GM10266 (cell line): ENCODE measurements at regions not wholly inside any gene's neighbourhood (a gene's known extent, or its start where the extent isn't known, plus 50 kb on each side); places are given as distances from the start of the nearest gene placed in this dataset.

Source experiments
- DNase-seq: peaks from one replicate; pipeline ENCODE4 v3.0.0; 2012; ENCODE audit errors: extremely low spot score
- CTCF ChIP-seq: IDR thresholded peaks from 2 replicates; pipeline ENCODE4 v1.5.1; 2012; ENCODE audit warnings: mild to moderate bottlenecking, low read depth; ENCODE audit not compliant: control insufficient read depth, insufficient read depth; ENCODE audit errors: missing control alignments

GRCh38 chr5:125004009-125004408, 257.6 kb upstream of the ZNF608 start:
- TF ChIP-seq CTCF, result no peak
- DNase-seq, result no peak

- no peak for TF ChIP-seq CTCF
These were observed 258.8 kb upstream of the ZNF608 start for GRCh38 chr5:125005266-125005665.

GRCh38 chr5:125006011-125006685, 259.7 kb upstream of the ZNF608 start:
- DNase-seq, result peak; percentile 24
- no peak for TF ChIP-seq CTCF

More at GRCh38 chr5:125005266-125005665, 258.8 kb upstream of the ZNF608 start:
- peak; percentile 13 for DNase-seq

- DNase-seq, result no peak
- no peak for TF ChIP-seq CTCF
These were observed 263.9 kb upstream of the ZNF608 start for GRCh38 chr5:125010356-125010755.

- peak; percentile 16 for DNase-seq
- no peak for TF ChIP-seq CTCF
These were observed 264.6 kb upstream of the ZNF608 start for GRCh38 chr5:125011014-125011413.

GRCh38 chr5:125011419-125011818, 265.0 kb upstream of the ZNF608 start:
- DNase-seq, result no peak
- TF ChIP-seq CTCF, result no peak

- TF ChIP-seq CTCF, result no peak
- DNase-seq, result no peak
These were observed 265.5 kb upstream of the ZNF608 start for GRCh38 chr5:125011947-125012346.
